ENCODE measurements at regions not wholly inside any gene's neighbourhood (a gene's known extent, or its start where the extent isn't known, plus 50 kb on each side); places are given as distances from the start of the nearest gene placed in this dataset.

DNA sequence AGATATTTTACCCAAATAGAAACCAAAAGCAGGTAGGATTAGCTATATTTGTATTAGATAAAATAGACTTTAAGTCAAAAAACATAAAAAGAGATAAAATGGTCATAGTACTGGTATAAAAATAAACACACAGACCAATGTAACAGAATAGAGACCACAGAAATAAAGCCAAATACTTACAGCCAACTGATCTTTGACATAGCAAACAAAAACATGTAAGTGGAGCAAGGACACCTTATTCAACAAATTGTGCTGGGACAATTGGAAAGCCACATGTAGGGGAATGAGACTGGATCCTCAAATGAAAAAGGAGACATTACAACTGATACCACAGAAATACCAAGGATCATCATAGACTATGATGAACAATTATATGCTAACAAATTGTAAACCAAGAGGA lies 94.5 kb upstream of the SIRPG start:
- H3K56ac ChIP-seq (ENCODE audit: extremely low read depth, insufficient read depth, low read length) = no peak overlapping the region
- no peak overlapping the region for H3K4me2 ChIP-seq (ENCODE audit: low read depth, low read length)
- ChIA-PET CTCF (no interaction called here), POLR2A (ENCODE audit: unreplicated experiment) (no interaction called here)
- ATAC-seq (ENCODE audit: low read depth) = no peak
- no peak overlapping the region for H4K91ac ChIP-seq (ENCODE audit: insufficient read depth, low read depth, low read length)
- H3K4ac ChIP-seq (ENCODE audit: low read depth, low read length) = no peak overlapping the region
- H4K5ac ChIP-seq (ENCODE audit: low read depth, low read length) = no peak overlapping the region
- H2BK5ac ChIP-seq (ENCODE audit: low read depth, low read length, poor library complexity, severe bottlenecking) = no peak overlapping the region
- H2BK120ac ChIP-seq (ENCODE audit: low read depth, low read length) = no peak overlapping the region
- no peak overlapping the region for H2AFZ ChIP-seq (replicated peaks; ENCODE audit: low read length, poor library complexity)
- H3K18ac ChIP-seq (ENCODE audit: low read depth, low read length) = no peak overlapping the region
- no peak for DNase-seq
- no peak overlapping the region for H4K8ac ChIP-seq (ENCODE audit: low read depth in 2 of 2, low read length in 2 of 2)
- H3K23ac ChIP-seq (ENCODE audit: low read depth, low read length) = no peak overlapping the region
- H2AK5ac ChIP-seq (ENCODE audit: low read depth, low read length) = no peak overlapping the region
- no peaks in the 10 kb centered on the region for H3K9me3 ChIP-seq (ENCODE audit: control insufficient read depth, insufficient read depth, low read length)
- H3K4me1 ChIP-seq (ENCODE audit: control insufficient read depth, insufficient read depth, low read length) = no peaks in the 10 kb centered on the region
- no peak overlapping the region for H3K9ac ChIP-seq (ENCODE audit: low read depth, low read length)
- H2AK9ac ChIP-seq (replicated peaks; ENCODE audit: low read depth, low read length, poor library complexity) = no peak overlapping the region
- no peak overlapping the region for H3K27ac ChIP-seq (ENCODE audit: insufficient read depth, low read length)
- no peaks in the 10 kb centered on the region for H3K79me1 ChIP-seq (ENCODE audit: low read depth in 1 of 2, low read length in 2 of 2)
- no peaks in the 10 kb centered on the region for H3K36me3 ChIP-seq (ENCODE audit: control insufficient read depth, insufficient read depth, low read length)
- intact Hi-C loops (cut with micrococcal nuclease) (no loop called here), in situ Hi-C loops (cut with MboI; ENCODE audit: low sequenced_read_pairs) (loop anchor here (25.0 kb wide), 1 partner anchor 710 kb away; the partner anchor contains the start of gene SNRPB), dilution Hi-C loops (cut with HindIII; ENCODE audit: low sequenced_read_pairs, unreplicated experiment) (no loop called here)
- H3K4me3 ChIP-seq (ENCODE audit: insufficient read depth, low read depth, low read length) = no peak overlapping the region
- no peak overlapping the region for H2BK20ac ChIP-seq (ENCODE audit: low read depth, low read length)
- no peak overlapping the region for H2BK15ac ChIP-seq (ENCODE audit: low read depth, low read length)
- H3K14ac ChIP-seq (replicated peaks; ENCODE audit: low read depth, low read length) = no peak overlapping the region
- BruUV-seq (replicated peaks) = no TSS peak
- no peak for TF ChIP-seq RAD21 (IDR thresholded peaks at IDR 0.05; ENCODE audit: low read length)
- no peak for TF ChIP-seq MXI1 (IDR thresholded peaks at IDR 0.05; ENCODE audit: borderline replicate concordance, low read depth, low read length)
- no peak for TF ChIP-seq RCOR1 (IDR thresholded peaks at IDR 0.05; ENCODE audit: insufficient replicate concordance, low read length)
- no peak for TF ChIP-seq NFE2L2 (IDR thresholded peaks at IDR 0.05; ENCODE audit: low read depth, low read length)
- TF ChIP-seq CHD1 (IDR thresholded peaks at IDR 0.05; ENCODE audit: low read depth, low read length) = no peak
- no peak for TF ChIP-seq BHLHE40 (IDR thresholded peaks at IDR 0.05; ENCODE audit: low read depth, low read length)
- TF ChIP-seq MAZ (IDR thresholded peaks at IDR 0.05; ENCODE audit: borderline replicate concordance, low read depth, low read length) = no peak
- no peak for TF ChIP-seq RFX5 (IDR thresholded peaks at IDR 0.05; ENCODE audit: low read depth, low read length)
- no peak for TF ChIP-seq FOS (IDR thresholded peaks at IDR 0.05; ENCODE audit: low read depth, low read length)
- TF ChIP-seq CEBPB (IDR thresholded peaks at IDR 0.05; ENCODE audit: low read depth, low read length) = no peak
- TF ChIP-seq, protein P1, sequence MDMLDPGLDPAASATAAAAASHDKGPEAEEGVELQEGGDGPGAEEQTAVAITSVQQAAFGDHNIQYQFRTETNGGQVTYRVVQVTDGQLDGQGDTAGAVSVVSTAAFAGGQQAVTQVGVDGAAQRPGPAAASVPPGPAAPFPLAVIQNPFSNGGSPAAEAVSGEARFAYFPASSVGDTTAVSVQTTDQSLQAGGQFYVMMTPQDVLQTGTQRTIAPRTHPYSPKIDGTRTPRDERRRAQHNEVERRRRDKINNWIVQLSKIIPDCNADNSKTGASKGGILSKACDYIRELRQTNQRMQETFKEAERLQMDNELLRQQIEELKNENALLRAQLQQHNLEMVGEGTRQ (IDR thresholded peaks at IDR 0.05; ENCODE audit: low read depth, low read length) = no peak
- TF ChIP-seq, protein P2, sequence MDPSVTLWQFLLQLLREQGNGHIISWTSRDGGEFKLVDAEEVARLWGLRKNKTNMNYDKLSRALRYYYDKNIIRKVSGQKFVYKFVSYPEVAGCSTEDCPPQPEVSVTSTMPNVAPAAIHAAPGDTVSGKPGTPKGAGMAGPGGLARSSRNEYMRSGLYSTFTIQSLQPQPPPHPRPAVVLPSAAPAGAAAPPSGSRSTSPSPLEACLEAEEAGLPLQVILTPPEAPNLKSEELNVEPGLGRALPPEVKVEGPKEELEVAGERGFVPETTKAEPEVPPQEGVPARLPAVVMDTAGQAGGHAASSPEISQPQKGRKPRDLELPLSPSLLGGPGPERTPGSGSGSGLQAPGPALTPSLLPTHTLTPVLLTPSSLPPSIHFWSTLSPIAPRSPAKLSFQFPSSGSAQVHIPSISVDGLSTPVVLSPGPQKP (IDR thresholded peaks at IDR 0.05; ENCODE audit: borderline replicate concordance, low read depth, low read length) = no peak
- H4K20me1 ChIP-seq (ENCODE audit: insufficient read depth, low read length) = no peaks in the 10 kb centered on the region
- H3K9me1 ChIP-seq (ENCODE audit: insufficient read depth, low read length) = no peaks in the 10 kb centered on the region
- H3K27me3 ChIP-seq (ENCODE audit: control insufficient read depth, insufficient read depth, low read length) = peaks cover 3% of the 10 kb centered on the region

Data from IMR-90 (cell line).